Neural progenitor cell (in vitro differentiated cells): ENCODE measurements at regions not wholly inside any gene's neighbourhood (a gene's known extent, or its start where the extent isn't known, plus 50 kb on each side); places are given as distances from the start of the nearest gene placed in this dataset.
"Not testable (repeated sequence)": the region's sequence is repeated elsewhere in the genome, so short reads cannot be mapped to it uniquely, and the experiment has no call there.

Experiments used
- EZH2 ChIP-seq: fragments of 200-600 bp; sonication (generic); IDR thresholded peaks from 2 replicates; pipeline ENCODE4 v1.6.1; 2017; ENCODE audit warnings: antibody characterized with exemption, mild to moderate bottlenecking, moderate library complexity
- EZH2phosphoT487 ChIP-seq: fragments of 200-600 bp; sonication (generic); IDR thresholded peaks from 2 replicates; pipeline ENCODE4 v1.6.1; 2017; ENCODE audit warnings: antibody characterized with exemption
- TF ChIP-seq, protein P1 (sequence below): fragments of 200-600 bp; sonication (generic); IDR thresholded peaks from 2 replicates; pipeline ENCODE4 v1.5.1; 2017; ENCODE audit warnings: antibody characterized with exemption, mild to moderate bottlenecking

DNA sequence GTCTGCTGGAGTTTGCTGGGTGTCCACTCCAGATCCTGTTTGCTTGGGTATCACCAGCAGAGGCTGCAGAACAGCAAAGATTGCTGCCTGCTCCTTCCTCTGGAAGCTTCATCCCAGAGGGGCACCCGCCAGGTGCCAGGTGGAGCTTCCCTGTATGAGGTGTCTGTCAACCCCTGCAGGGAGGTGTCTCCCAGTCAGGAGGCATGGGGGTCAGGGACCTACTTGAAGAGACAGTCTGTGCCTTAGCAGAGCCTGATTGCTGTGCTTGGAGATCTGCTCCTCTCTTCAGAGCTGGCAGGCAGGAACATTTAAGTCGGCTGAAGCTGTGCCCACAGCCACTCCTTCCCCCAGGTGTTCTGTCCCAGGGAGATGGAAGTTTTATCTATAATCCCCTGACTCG, 376.8 kb upstream of the POU1F1 start:
- not testable (repeated sequence) for TF ChIP-seq EZH2, EZH2phosphoT487
- TF ChIP-seq, protein P1, sequence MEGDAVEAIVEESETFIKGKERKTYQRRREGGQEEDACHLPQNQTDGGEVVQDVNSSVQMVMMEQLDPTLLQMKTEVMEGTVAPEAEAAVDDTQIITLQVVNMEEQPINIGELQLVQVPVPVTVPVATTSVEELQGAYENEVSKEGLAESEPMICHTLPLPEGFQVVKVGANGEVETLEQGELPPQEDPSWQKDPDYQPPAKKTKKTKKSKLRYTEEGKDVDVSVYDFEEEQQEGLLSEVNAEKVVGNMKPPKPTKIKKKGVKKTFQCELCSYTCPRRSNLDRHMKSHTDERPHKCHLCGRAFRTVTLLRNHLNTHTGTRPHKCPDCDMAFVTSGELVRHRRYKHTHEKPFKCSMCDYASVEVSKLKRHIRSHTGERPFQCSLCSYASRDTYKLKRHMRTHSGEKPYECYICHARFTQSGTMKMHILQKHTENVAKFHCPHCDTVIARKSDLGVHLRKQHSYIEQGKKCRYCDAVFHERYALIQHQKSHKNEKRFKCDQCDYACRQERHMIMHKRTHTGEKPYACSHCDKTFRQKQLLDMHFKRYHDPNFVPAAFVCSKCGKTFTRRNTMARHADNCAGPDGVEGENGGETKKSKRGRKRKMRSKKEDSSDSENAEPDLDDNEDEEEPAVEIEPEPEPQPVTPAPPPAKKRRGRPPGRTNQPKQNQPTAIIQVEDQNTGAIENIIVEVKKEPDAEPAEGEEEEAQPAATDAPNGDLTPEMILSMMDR: not testable (repeated sequence)
